ENCODE measurements at regions not wholly inside any gene's neighbourhood (a gene's known extent, or its start where the extent isn't known, plus 50 kb on each side); places are given as distances from the start of the nearest gene placed in this dataset.
A peak's percentile ranks its signal among the peaks of the same experiment; 100 is the strongest.

GRCh38 chr7:110557-111232 lies 81.7 kb upstream of the FAM20C start:
- no peak for DNase-seq
- Histone ChIP-seq H3K27me3 (peaks cover 0 to 5% (median 0%) of the 10 kb centered on the region in 3 donors), H3K36me3 (no peaks in the 10 kb centered on the region), H3K4me3 (no peak overlapping the region), H3K4me1 (peaks cover 7 to 8% of the 10 kb centered on the region in 2 donors), H3K27ac (no peak overlapping the region), H3K9me3 (no peaks in the 10 kb centered on the region)
- intact Hi-C loops (cut with DNase I; ENCODE audit: low total_unique reads) = no loop called here
- in situ Hi-C loops (cut with MboI; ENCODE audit: low sequenced_read_pairs in 4 of 4) = no loop called here
- TF ChIP-seq CTCF (IDR thresholded peaks at IDR 0.05 in 4 of 5, conservative IDR thresholded peaks at IDR 0.05 in 1 of 5) = no peak
- no peak for TF ChIP-seq POLR2A (IDR thresholded peaks at IDR 0.05)
- ATAC-seq = no peak

- Histone ChIP-seq H3K27me3 (peaks cover 0 to 5% (median 0%) of the 10 kb centered on the region in 3 donors), H3K4me1 (peaks cover 10 to 14% of the 10 kb centered on the region in 2 donors), H3K27ac (no peak overlapping the region), H3K36me3 (no peaks in the 10 kb centered on the region), H3K4me3 (no peak overlapping the region), H3K9me3 (no peaks in the 10 kb centered on the region)
- no peak for ATAC-seq
- intact Hi-C loops (cut with DNase I; ENCODE audit: low total_unique reads) (no loop called here), in situ Hi-C loops (cut with MboI; ENCODE audit: low sequenced_read_pairs in 4 of 4) (no loop called here)
- no peak for DNase-seq
- TF ChIP-seq CTCF (IDR thresholded peaks at IDR 0.05 in 4 of 5, conservative IDR thresholded peaks at IDR 0.05 in 1 of 5) (no peak), POLR2A (IDR thresholded peaks at IDR 0.05) (no peak)
These were observed 80.8 kb upstream of the FAM20C start for GRCh38 chr7:111591-111990.

- in situ Hi-C loops (cut with MboI; ENCODE audit: low sequenced_read_pairs in 4 of 4) = no loop called here
- H3K4me3 ChIP-seq = no peak overlapping the region
These were observed 79.5 kb upstream of the FAM20C start for GRCh38 chr7:112881-113280.

GRCh38 chr7:115274-115911 lies 77.0 kb upstream of the FAM20C start:
- in situ Hi-C loops (cut with MboI; ENCODE audit: low sequenced_read_pairs in 4 of 4) = no loop called here
- peak; percentile 70 to 91 for ATAC-seq
- Histone ChIP-seq H3K9me3 (no peaks in the 10 kb centered on the region), H3K36me3 (no peaks in the 10 kb centered on the region), H3K4me3 (no peak overlapping the region), H3K27ac (peak overlapping the region in 3 of 4 donors; percentile 44 to 56 (median 56)), H3K27me3 (peaks cover 0 to 5% (median 0%) of the 10 kb centered on the region in 3 donors), H3K4me1 (peaks cover 10 to 14% of the 10 kb centered on the region in 2 donors)
- DNase-seq = no peak
- intact Hi-C loops (cut with DNase I; ENCODE audit: low total_unique reads) = no loop called here
- TF ChIP-seq POLR2A (IDR thresholded peaks at IDR 0.05) (no peak), CTCF (IDR thresholded peaks at IDR 0.05 in 4 of 5, conservative IDR thresholded peaks at IDR 0.05 in 1 of 5) (no peak)

More at GRCh38 chr7:112881-113280, 79.5 kb upstream of the FAM20C start:
- ATAC-seq = no peak
- intact Hi-C loops (cut with DNase I; ENCODE audit: low total_unique reads) = no loop called here
- H3K4me1 ChIP-seq = peaks cover 10 to 14% of the 10 kb centered on the region in 2 donors
- no peak for TF ChIP-seq CTCF (IDR thresholded peaks at IDR 0.05 in 4 of 5, conservative IDR thresholded peaks at IDR 0.05 in 1 of 5)
- TF ChIP-seq POLR2A (IDR thresholded peaks at IDR 0.05) = no peak
- H3K9me3 ChIP-seq = no peaks in the 10 kb centered on the region
- no peak overlapping the region for H3K27ac ChIP-seq
- no peaks in the 10 kb centered on the region for H3K36me3 ChIP-seq
- peaks cover 0 to 5% (median 0%) of the 10 kb centered on the region in 3 donors for H3K27me3 ChIP-seq
- no peak for DNase-seq

Data from gastrocnemius medialis (tissue), 4 donors.